ENCODE measurements at regions not wholly inside any gene's neighbourhood (a gene's known extent, or its start where the extent isn't known, plus 50 kb on each side); places are given as distances from the start of the nearest gene placed in this dataset.

DNA sequence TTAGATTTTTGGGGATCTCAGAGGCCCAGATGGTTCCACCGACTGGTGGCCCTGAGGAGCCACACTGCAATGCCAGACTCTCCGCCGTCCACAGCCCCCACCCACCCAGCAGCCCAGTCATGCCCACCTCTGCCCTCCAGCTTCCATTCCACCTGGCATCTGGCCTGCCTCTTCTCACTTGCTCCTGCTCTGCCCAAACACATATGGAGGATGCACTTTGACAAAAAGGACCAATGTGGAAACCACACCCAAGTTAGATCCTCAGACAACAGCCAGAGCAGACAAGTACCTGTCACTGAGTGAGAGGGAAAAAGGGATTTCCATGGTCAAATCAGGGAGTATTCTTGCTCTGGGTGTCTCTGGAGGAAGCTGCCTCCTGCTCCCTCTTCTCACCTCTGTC, 120.6 kb upstream of the NXT1 start:
- Histone ChIP-seq H3K79me2 (ENCODE audit: low read length) (no peaks in the 10 kb centered on the region), H3K9me3 (ENCODE audit: insufficient read depth, low read length) (no peaks in the 10 kb centered on the region), H3K4me3 (ENCODE audit: low read length) (no peak overlapping the region), H4K20me1 (ENCODE audit: insufficient read depth, low read length) (no peaks in the 10 kb centered on the region), H3K27ac (ENCODE audit: low read length) (no peak overlapping the region), H3K4me1 (ENCODE audit: low read length) (no peaks in the 10 kb centered on the region), H3K36me3 (replicated peaks; ENCODE audit: low read depth, low read length) (no peaks in the 10 kb centered on the region), H3K4me2 (ENCODE audit: low read length) (no peak overlapping the region), H3K27me3 (ENCODE audit: low read depth, low read length) (peaks cover 13% of the 10 kb centered on the region), H3K9ac (ENCODE audit: low read length) (no peak overlapping the region), H2AFZ (ENCODE audit: low read depth, low read length) (no peak overlapping the region)
- TF ChIP-seq, protein P1, sequence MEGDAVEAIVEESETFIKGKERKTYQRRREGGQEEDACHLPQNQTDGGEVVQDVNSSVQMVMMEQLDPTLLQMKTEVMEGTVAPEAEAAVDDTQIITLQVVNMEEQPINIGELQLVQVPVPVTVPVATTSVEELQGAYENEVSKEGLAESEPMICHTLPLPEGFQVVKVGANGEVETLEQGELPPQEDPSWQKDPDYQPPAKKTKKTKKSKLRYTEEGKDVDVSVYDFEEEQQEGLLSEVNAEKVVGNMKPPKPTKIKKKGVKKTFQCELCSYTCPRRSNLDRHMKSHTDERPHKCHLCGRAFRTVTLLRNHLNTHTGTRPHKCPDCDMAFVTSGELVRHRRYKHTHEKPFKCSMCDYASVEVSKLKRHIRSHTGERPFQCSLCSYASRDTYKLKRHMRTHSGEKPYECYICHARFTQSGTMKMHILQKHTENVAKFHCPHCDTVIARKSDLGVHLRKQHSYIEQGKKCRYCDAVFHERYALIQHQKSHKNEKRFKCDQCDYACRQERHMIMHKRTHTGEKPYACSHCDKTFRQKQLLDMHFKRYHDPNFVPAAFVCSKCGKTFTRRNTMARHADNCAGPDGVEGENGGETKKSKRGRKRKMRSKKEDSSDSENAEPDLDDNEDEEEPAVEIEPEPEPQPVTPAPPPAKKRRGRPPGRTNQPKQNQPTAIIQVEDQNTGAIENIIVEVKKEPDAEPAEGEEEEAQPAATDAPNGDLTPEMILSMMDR (IDR thresholded peaks at IDR 0.05; ENCODE audit: low read depth, low read length): no peak
- no peak for TF ChIP-seq EZH2phosphoT487 (IDR thresholded peaks at IDR 0.05; ENCODE audit: low read depth)

DNA sequence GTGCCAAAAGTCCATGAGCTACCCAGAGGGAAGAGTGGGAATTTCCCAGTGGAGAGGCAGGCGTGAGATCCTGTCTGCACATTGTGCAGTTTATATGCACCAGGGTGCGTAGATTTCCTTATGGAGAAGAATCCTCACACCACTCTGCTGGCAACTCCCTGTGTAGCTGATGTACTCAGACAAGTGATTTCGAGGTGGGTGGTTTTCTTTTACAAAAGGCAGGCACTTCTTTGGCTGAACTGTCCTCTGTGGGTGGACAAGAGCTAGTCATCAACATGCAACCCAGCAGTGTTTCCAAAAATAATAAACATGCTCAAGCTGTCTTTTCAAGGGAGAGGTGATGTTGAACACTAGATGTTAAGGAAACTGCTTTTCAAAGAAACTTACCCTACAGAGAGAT, 121.7 kb upstream of the NXT1 start:
- no peaks in the 10 kb centered on the region for H3K4me1 ChIP-seq (ENCODE audit: low read length)
- H2AFZ ChIP-seq (ENCODE audit: low read depth, low read length): no peak overlapping the region
- no peaks in the 10 kb centered on the region for H3K36me3 ChIP-seq (replicated peaks; ENCODE audit: low read depth, low read length)
- H3K27ac ChIP-seq (ENCODE audit: low read length): no peak overlapping the region
- H3K27me3 ChIP-seq (ENCODE audit: low read depth, low read length): peaks cover 13% of the 10 kb centered on the region
- no peak for TF ChIP-seq EZH2phosphoT487 (IDR thresholded peaks at IDR 0.05; ENCODE audit: low read depth)
- TF ChIP-seq, protein P1 (IDR thresholded peaks at IDR 0.05; ENCODE audit: low read depth, low read length): no peak
- no peak overlapping the region for H3K9ac ChIP-seq (ENCODE audit: low read length)
- H3K4me2 ChIP-seq (ENCODE audit: low read length): no peak overlapping the region
- no peak overlapping the region for H3K4me3 ChIP-seq (ENCODE audit: low read length)
- no peaks in the 10 kb centered on the region for H4K20me1 ChIP-seq (ENCODE audit: insufficient read depth, low read length)
- H3K9me3 ChIP-seq (ENCODE audit: insufficient read depth, low read length): no peaks in the 10 kb centered on the region
- no peaks in the 10 kb centered on the region for H3K79me2 ChIP-seq (ENCODE audit: low read length)

DNA sequence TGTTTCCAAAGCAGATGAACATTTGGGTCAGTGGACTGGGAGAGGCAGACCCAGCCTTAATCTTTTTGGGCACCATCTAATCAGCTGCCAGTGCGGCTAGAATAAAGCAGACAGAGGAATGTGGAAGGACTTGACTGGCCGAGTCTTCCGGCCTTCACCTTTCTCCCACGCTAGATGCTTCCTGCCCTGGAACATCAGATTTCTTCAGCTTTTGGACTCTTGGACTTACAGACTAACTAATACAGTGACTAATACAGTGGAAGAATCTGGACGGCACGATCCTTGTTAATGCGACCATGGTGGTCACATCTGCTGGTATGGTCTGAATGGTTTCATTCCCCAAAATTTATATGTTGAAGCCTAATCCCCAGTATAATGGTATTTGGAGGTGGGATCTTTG, 122.6 kb upstream of the NXT1 start:
- H3K4me3 ChIP-seq (ENCODE audit: low read length): no peak overlapping the region
- H3K79me2 ChIP-seq (ENCODE audit: low read length): no peaks in the 10 kb centered on the region
- TF ChIP-seq, protein P1 (IDR thresholded peaks at IDR 0.05; ENCODE audit: low read depth, low read length): no peak
- no peaks in the 10 kb centered on the region for H3K9me3 ChIP-seq (ENCODE audit: insufficient read depth, low read length)
- H3K27me3 ChIP-seq (ENCODE audit: low read depth, low read length): peaks cover 13% of the 10 kb centered on the region
- H3K27ac ChIP-seq (ENCODE audit: low read length): no peak overlapping the region
- no peak overlapping the region for H3K4me2 ChIP-seq (ENCODE audit: low read length)
- H3K36me3 ChIP-seq (replicated peaks; ENCODE audit: low read depth, low read length): no peaks in the 10 kb centered on the region
- H3K4me1 ChIP-seq (ENCODE audit: low read length): no peaks in the 10 kb centered on the region
- H2AFZ ChIP-seq (ENCODE audit: low read depth, low read length): no peak overlapping the region
- no peak overlapping the region for H3K9ac ChIP-seq (ENCODE audit: low read length)
- H4K20me1 ChIP-seq (ENCODE audit: insufficient read depth, low read length): no peaks in the 10 kb centered on the region

DNA sequence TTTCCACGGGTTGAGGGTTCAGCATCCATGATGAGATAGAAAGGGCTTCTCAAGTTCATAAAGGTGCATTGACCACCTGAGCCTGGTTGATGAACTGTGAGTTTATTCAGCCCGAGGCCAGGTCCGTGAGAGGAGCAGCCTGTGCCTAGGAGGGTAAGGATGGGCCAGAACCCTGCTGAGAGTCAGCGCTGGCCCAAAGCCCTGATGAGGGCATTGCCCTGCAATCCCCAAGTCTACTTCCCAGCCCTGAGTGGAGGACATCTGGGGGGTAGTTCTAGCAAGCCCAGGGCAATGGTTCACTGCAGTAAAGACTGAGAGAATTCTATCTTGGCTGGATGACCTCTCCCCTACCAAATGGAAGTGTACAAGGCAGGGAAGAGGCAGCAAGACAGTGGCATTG, 123.3 kb upstream of the NXT1 start:
- no peak overlapping the region for H3K4me2 ChIP-seq (ENCODE audit: low read length)
- TF ChIP-seq EZH2phosphoT487 (IDR thresholded peaks at IDR 0.05; ENCODE audit: low read depth): no peak
- TF ChIP-seq, protein P1 (IDR thresholded peaks at IDR 0.05; ENCODE audit: low read depth, low read length): no peak
- H3K9ac ChIP-seq (ENCODE audit: low read length): no peak overlapping the region
- H2AFZ ChIP-seq (ENCODE audit: low read depth, low read length): no peak overlapping the region
- H3K4me3 ChIP-seq (ENCODE audit: low read length): no peak overlapping the region
- H3K9me3 ChIP-seq (ENCODE audit: insufficient read depth, low read length): no peaks in the 10 kb centered on the region
- no peaks in the 10 kb centered on the region for H3K79me2 ChIP-seq (ENCODE audit: low read length)
- no peaks in the 10 kb centered on the region for H3K36me3 ChIP-seq (replicated peaks; ENCODE audit: low read depth, low read length)
- no peaks in the 10 kb centered on the region for H3K4me1 ChIP-seq (ENCODE audit: low read length)
- no peak overlapping the region for H3K27ac ChIP-seq (ENCODE audit: low read length)
- H4K20me1 ChIP-seq (ENCODE audit: insufficient read depth, low read length): no peaks in the 10 kb centered on the region
- peaks cover 13% of the 10 kb centered on the region for H3K27me3 ChIP-seq (ENCODE audit: low read depth, low read length)
